Mononuclear cell (primary cell): ENCODE measurements at regions not wholly inside any gene's neighbourhood (a gene's known extent, or its start where the extent isn't known, plus 50 kb on each side); places are given as distances from the start of the nearest gene placed in this dataset.
"Not testable (repeated sequence)": the region's sequence is repeated elsewhere in the genome, so short reads cannot be mapped to it uniquely, and the experiment has no call there.

Source experiments
- H3K27me3 ChIP-seq: 2 replicates; pipeline ENCODE4 v1.6.0; 2011; ENCODE audit warnings: low read length, control low read depth; ENCODE audit not compliant: insufficient read depth
- H3K4me1 ChIP-seq: 2 replicates; pipeline ENCODE4 v1.5.1; 2011; ENCODE audit warnings: mild to moderate bottlenecking, low read length, control low read depth; ENCODE audit not compliant: insufficient read depth
- H3K4me3 ChIP-seq: 2 replicates; pipeline ENCODE4 v1.5.1; 2011; ENCODE audit warnings: mild to moderate bottlenecking, low read length, moderate library complexity
- H3K9me3 ChIP-seq: 2 replicates; pipeline ENCODE4 v1.5.1; 2011; ENCODE audit warnings: low read depth, mild to moderate bottlenecking, control low read depth, low read length

GRCh38 chr6:14511061-14511586 lies 393.6 kb downstream of the CD83 start:
- H3K4me1 ChIP-seq = no peaks in the 10 kb centered on the region
- no peaks in the 10 kb centered on the region for H3K27me3 ChIP-seq
- H3K9me3 ChIP-seq = no peaks in the 10 kb centered on the region
- no peak overlapping the region for H3K4me3 ChIP-seq

GRCh38 chr6:14512246-14512645 lies 394.7 kb downstream of the CD83 start:
- H3K27me3 ChIP-seq = no peaks in the 10 kb centered on the region
- no peaks in the 10 kb centered on the region for H3K4me1 ChIP-seq
- H3K9me3 ChIP-seq = no peaks in the 10 kb centered on the region
- H3K4me3 ChIP-seq = no peak overlapping the region

- no peaks in the 10 kb centered on the region for H3K9me3 ChIP-seq
- H3K4me3 ChIP-seq = no peak overlapping the region
- H3K27me3 ChIP-seq = no peaks in the 10 kb centered on the region
- no peaks in the 10 kb centered on the region for H3K4me1 ChIP-seq
Measured at GRCh38 chr6:14513496-14514393, 396.2 kb downstream of the CD83 start.

GRCh38 chr6:14516956-14517355 lies 399.4 kb downstream of the CD83 start:
- Histone ChIP-seq H3K27me3 (no peaks in the 10 kb centered on the region), H3K9me3 (no peaks in the 10 kb centered on the region), H3K4me3 (no peak overlapping the region), H3K4me1 (no peaks in the 10 kb centered on the region)

DNA sequence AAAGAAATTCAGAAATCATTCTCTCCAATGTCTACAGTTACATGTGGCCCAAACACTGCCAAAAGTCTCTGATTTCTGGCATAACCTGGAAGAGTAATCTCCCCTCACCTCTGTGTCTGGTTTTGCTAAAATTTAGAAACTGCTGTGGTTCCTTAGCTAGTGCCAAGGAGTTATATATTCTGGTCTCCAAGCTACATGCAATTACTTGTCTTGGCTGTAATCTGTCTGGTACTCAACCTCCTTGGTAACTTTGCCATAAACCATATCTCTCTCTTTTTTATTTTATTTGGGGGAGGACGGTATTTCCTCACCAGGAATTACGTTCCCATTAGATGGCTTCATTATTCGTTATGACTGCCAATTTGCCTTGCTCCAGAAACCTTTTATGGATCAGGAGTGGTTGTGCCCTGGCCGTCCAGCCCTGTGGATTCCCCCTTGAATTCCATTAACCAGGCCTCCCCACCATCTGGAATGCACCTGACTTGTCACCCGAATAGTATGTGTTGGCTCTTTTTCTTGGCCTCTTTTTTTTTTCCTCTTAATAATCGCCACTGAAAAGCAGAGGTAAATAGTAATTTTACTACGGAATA lies 400.0 kb downstream of the CD83 start:
- Histone ChIP-seq H3K27me3 (no peaks in the 10 kb centered on the region), H3K4me1 (no peaks in the 10 kb centered on the region), H3K9me3 (no peaks in the 10 kb centered on the region), H3K4me3 (no peak overlapping the region)

GRCh38 chr6:14518515-14519217 lies 401.1 kb downstream of the CD83 start:
- no peaks in the 10 kb centered on the region for H3K4me1 ChIP-seq
- H3K27me3 ChIP-seq = no peaks in the 10 kb centered on the region
- H3K4me3 ChIP-seq = no peak overlapping the region
- H3K9me3 ChIP-seq = no peaks in the 10 kb centered on the region

GRCh38 chr6:14520029-14520428 lies 402.5 kb downstream of the CD83 start:
- H3K27me3 ChIP-seq = no peaks in the 10 kb centered on the region
- H3K4me3 ChIP-seq = no peak overlapping the region
- no peaks in the 10 kb centered on the region for H3K4me1 ChIP-seq
- H3K9me3 ChIP-seq = no peaks in the 10 kb centered on the region

DNA sequence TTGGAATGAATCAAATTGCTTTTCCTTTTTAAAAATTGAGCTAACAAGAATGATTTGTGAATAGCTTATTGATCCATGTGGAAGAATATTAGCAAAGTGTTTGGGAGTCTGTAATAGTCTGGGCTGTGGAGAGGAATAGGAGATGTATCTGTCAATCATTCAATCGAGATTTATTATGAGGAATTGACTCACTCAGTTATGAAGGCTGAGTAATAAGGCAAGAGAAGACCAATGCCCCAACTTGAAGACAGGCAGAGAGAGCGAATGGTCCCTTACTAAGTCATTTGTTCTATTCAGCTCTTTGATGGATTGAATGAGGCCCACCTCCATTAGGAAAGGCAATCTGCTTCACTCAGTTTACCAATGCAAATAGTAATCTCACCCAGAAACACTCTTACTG lies 403.0 kb downstream of the CD83 start:
- Histone ChIP-seq H3K9me3 (no peaks in the 10 kb centered on the region), H3K27me3 (no peaks in the 10 kb centered on the region), H3K4me1 (no peaks in the 10 kb centered on the region), H3K4me3 (no peak overlapping the region)

DNA sequence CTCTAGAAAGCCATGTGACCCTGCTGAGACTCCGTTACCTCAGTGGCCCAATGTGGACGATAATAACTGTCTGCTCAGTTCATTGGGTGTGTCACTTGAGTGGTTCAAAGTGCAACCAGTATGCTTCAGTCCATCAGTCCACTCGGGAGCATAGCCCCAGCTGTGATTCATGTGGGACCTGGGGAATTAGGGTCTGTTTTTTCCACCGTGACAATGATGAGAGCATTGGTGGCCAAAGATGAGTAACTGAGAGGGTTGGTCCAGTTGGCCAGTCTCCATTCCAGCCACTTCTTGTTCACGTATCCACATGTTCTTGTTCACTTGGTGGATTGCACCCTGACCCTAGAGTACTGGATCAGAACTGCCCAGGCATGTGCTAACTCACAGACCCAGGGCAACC lies 403.6 kb downstream of the CD83 start:
- H3K4me3 ChIP-seq = no peak overlapping the region
- no peaks in the 10 kb centered on the region for H3K9me3 ChIP-seq
- H3K4me1 ChIP-seq = no peaks in the 10 kb centered on the region
- H3K27me3 ChIP-seq = no peaks in the 10 kb centered on the region

GRCh38 chr6:14521861-14522260 lies 404.3 kb downstream of the CD83 start:
- not testable (repeated sequence) for H3K9me3 ChIP-seq, H3K4me1 ChIP-seq, H3K4me3 ChIP-seq, H3K27me3 ChIP-seq

DNA sequence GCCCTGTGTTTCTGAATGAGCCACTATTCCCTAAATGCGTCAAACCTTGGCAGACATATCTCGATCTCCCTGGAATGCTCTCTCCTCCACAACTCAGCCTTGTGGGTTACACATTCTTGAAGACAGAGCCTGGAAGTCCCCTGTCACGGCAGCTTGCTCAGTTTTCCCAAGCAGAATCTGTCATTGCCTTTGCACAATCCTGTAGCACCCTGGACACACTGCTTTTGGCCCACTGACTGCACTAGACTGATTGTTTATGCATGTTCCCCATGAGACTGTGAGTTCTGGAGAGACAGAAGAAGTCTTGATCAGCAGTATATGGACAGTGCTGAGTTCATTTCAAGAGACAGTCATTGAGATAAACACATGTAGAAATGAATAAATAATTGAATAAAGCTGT lies 406.7 kb downstream of the CD83 start:
- H3K9me3 ChIP-seq = peaks cover 7% of the 10 kb centered on the region
- H3K4me1 ChIP-seq = no peaks in the 10 kb centered on the region
- no peaks in the 10 kb centered on the region for H3K27me3 ChIP-seq
- no peak overlapping the region for H3K4me3 ChIP-seq

DNA sequence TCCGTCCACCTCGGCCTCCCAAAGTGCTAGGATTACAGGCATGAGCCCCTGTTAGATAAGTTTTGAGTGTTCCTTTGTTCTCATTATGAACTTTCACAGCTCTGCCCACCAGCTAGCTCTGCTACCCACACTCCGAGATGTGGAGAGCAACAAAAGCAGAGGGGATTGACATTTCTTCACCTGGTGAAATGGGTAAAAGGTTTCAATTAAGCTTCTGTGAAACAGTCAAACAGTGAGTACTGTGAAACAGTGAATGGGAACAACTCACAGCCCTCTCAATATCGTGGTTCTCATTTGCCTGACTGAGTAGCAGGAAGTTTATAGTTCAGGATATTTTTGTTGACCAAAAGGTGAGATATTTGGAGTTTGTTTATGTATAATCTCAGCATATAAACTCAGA lies 412.8 kb downstream of the CD83 start:
- Histone ChIP-seq H3K9me3 (peaks cover 7% of the 10 kb centered on the region), H3K4me3 (no peak overlapping the region), H3K4me1 (no peaks in the 10 kb centered on the region), H3K27me3 (no peaks in the 10 kb centered on the region)

DNA sequence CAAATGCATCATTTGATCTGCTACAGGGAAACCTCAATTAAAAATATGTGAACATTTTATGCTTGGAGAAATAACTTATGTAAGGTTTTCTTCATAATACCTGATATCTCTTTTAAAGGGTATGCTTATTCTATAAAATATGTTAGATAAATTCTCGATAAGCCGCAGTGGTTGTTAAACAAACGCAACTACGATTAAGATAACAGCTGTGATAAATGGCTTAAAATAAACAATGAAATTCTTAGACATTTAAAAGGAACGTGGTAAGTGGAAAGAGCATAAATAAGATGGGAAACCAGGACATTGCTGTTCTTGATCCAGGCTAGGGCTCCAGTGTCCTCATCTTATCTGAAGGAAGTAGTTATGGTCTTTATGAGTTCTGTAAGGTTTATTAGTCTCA lies 415.9 kb downstream of the CD83 start:
- Histone ChIP-seq H3K4me1 (no peaks in the 10 kb centered on the region), H3K9me3 (no peaks in the 10 kb centered on the region), H3K4me3 (no peak overlapping the region), H3K27me3 (no peaks in the 10 kb centered on the region)

DNA sequence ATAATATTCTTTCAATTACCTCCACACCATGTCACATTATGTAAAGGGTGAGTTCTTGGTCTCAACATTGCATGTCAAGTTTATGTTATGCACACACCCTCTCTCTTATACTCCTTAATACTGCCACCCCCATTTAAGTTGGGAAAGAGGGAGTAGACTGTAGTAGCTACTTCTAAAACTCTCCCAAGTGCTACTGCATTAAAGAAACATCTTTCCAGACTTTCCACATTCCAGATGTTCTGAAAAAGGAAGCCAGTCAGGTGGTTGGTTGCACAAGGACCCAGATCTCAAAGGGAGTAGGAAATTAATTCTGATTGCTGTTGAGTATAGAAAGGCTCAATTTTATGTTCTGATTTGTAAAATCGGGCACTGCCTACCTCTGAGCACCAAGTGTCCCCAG lies 419.5 kb downstream of the CD83 start:
- Histone ChIP-seq H3K4me3 (no peak overlapping the region), H3K27me3 (no peaks in the 10 kb centered on the region), H3K4me1 (no peaks in the 10 kb centered on the region), H3K9me3 (no peaks in the 10 kb centered on the region)

DNA sequence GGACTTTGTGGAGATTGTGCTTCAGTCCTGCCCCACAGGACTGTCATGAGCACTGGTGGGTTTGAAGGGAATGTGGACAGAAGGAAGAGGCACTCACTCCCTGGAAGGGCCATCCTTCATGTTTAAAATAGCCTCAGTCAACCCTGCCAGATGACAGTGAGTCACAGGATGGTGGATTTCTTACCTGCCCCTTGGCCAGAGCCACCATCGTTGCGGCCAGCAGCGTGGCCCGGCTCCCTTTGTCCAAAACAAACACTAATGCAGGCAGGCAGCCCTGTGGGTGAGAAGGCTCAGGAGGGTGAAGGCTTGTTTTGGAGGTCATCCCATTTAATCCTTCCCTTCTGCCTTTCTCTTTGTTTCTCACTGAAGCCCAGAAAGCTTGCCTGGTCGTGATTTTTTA lies 422.7 kb downstream of the CD83 start:
- no peaks in the 10 kb centered on the region for H3K27me3 ChIP-seq
- no peaks in the 10 kb centered on the region for H3K4me1 ChIP-seq
- no peaks in the 10 kb centered on the region for H3K9me3 ChIP-seq
- no peak overlapping the region for H3K4me3 ChIP-seq
